Astrocyte of the spinal cord (primary cell): ENCODE measurements at regions not wholly inside any gene's neighbourhood (a gene's known extent, or its start where the extent isn't known, plus 50 kb on each side); places are given as distances from the start of the nearest gene placed in this dataset.

Experiments used
- DNase-seq: peaks from one replicate; pipeline ENCODE4 v3.0.0; 2011; ENCODE audit warnings: low read depth, low spot score
- H3K4me3 ChIP-seq: 2 replicates; pipeline ENCODE4 v1.5.1; 2011; ENCODE audit warnings: low read depth, mild to moderate bottlenecking, low read length, moderate library complexity
- in situ Hi-C: cut with HindIII; loops from 2 replicates; pipeline ENCODE4 v1.10.0; 2017; ENCODE audit warnings: low sequenced_read_pairs
- TF ChIP-seq, protein P1 (sequence below): IDR thresholded peaks from 2 replicates; pipeline ENCODE4 v1.5.1; 2012; ENCODE audit warnings: low read depth, mild to moderate bottlenecking, low read length, inconsistent platforms

DNA sequence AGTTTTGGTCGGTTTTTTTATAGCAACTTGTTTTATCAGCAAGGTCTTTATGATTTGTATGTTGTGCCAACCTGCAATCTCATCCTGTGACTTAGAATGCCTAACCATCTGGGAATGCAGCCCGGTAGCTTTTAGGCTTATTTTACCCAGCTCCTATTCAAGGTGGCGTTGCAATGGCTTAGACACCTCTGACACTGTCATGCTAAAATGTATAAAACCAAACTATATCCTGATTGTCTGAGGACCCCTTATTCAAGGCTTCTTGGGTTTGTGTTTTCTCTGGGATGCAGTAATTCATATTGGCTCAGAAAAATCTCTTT lies 209.0 kb upstream of the ALCAM start:
- TF ChIP-seq, protein P1, sequence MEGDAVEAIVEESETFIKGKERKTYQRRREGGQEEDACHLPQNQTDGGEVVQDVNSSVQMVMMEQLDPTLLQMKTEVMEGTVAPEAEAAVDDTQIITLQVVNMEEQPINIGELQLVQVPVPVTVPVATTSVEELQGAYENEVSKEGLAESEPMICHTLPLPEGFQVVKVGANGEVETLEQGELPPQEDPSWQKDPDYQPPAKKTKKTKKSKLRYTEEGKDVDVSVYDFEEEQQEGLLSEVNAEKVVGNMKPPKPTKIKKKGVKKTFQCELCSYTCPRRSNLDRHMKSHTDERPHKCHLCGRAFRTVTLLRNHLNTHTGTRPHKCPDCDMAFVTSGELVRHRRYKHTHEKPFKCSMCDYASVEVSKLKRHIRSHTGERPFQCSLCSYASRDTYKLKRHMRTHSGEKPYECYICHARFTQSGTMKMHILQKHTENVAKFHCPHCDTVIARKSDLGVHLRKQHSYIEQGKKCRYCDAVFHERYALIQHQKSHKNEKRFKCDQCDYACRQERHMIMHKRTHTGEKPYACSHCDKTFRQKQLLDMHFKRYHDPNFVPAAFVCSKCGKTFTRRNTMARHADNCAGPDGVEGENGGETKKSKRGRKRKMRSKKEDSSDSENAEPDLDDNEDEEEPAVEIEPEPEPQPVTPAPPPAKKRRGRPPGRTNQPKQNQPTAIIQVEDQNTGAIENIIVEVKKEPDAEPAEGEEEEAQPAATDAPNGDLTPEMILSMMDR, result no peak
- H3K4me3 ChIP-seq, result no peak overlapping the region
- in situ Hi-C loops, result no loop called here
- DNase-seq, result no peak

DNA sequence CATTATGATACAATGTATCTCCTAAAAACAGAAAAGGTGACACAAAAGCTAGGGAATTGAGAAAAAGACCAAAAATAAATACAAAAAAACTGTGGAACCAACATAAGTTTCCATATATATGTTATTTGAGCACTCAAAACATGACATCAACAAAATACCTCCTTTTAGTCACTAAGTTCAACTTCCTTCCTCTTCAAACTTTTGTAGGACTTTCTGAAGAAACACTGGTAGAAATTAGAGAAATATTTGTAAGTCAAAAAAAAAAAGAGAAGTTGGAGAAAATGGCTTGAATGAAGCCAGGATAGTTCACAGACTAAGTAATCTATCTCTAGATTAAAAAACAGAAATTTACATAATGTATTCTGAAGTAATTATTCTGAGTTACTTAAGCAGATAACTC lies 208.4 kb upstream of the ALCAM start:
- in situ Hi-C loops, result no loop called here
- no peak for DNase-seq
- TF ChIP-seq, protein P1, result no peak
- no peak overlapping the region for H3K4me3 ChIP-seq

DNA sequence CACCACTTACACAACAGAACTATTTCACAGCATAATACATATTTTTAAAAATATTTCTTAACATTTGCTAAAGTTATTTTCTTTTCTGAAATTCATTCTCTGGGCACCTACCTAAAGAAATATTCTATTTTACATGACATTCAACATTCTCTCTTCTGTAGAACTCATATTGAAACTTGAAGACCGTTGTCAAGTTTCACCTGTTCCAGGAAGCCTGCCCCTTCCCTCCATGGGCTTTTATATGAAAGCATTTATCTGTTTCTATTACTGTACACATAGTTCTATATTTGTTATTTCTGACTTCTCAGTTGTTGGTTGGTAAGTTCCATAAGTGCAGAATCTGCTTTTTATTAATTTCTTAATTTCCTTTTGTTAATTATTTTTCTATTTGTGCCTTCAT lies 204.3 kb upstream of the ALCAM start:
- TF ChIP-seq, protein P1, result no peak
- no peak overlapping the region for H3K4me3 ChIP-seq
- DNase-seq, result no peak
- in situ Hi-C loops, result no loop called here

DNA sequence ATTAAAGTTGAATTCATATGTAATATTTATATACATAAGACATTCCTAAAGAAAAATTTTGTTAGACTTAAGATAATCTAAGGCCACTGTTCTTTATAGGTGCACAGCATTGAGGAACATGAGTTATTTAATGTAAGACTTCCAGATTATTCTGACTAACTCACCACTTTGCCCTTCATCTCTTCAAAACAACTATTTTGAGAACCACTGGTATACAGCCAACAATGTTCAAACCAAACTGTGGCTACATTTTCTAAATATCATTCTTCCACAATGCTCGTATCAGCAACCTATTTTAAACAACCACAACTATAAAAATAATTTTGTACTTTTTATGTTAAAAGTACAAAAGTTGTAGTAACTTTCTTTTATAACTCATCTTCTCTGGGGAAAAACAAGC lies 199.8 kb upstream of the ALCAM start:
- TF ChIP-seq, protein P1, result no peak
- in situ Hi-C loops, result no loop called here
- no peak overlapping the region for H3K4me3 ChIP-seq
- peak; percentile 68 for DNase-seq

DNA sequence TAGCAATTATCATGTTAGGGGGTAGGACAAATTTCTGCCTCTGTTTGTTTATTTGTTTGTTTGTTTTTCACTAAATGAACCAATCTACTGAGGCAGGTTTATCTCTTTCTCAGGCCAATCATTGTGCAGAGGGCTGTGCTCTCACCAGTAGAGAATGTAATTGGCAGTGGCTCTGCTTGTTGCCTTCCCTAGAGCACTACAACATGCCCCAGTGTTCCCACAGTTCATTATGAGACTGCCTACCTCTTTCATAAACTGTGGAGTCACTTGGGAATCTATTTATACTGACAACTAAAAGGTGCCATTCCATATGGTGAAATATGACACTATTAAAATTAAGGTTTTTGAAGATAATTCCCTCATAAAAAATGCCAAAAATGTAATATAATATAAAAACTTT lies 196.3 kb upstream of the ALCAM start:
- no peak overlapping the region for H3K4me3 ChIP-seq
- TF ChIP-seq, protein P1, result no peak
- in situ Hi-C loops, result no loop called here
- DNase-seq, result no peak

DNA sequence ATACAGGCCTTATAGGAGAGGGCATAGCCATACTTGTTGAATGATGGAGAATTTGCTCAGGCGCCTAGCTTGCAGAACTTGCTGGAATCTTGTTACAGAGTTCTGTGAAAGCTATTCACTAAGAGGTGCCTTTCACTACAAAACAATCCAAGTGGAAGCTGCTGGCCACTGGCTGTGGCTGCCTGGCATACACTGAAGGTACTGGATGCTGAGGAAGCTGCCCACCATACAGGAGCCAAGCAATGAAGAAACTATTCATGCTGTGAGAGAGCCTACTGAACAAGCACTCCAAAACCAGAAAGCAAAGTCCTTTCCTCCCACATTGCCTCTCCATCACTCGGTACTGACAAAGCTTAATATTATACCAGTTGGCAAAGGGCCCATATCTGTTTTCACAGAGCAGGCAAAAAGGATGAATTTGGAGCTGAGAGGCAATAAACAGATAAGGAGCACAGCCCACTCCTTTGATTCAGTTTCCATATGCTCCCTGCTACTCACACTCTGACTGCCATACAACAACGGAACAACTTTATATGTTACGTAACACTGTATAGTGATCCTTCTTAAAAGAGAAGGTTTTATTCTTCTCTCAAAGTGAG lies 192.6 kb upstream of the ALCAM start:
- in situ Hi-C loops, result no loop called here
- DNase-seq, result no peak
- TF ChIP-seq, protein P1, result no peak
- no peak overlapping the region for H3K4me3 ChIP-seq

DNA sequence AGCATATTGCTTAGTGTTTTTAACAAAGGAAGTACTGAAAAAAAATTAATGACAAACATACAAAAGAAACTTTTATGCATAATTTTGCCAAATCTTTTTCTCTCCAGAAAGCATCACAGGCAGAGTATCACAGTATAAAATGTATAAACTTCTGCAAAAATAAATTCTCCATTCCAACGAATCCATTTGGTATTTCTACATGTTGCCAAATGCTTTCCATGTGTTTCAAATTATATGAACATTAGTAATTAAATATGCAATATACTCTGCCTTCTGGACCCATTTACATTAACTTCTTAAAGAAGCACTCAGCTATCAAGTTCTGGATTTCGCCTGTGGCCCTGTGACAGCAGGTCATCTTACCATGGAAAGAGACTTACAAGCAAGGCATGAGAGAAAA lies 189.1 kb upstream of the ALCAM start:
- TF ChIP-seq, protein P1, result no peak
- no peak overlapping the region for H3K4me3 ChIP-seq
- in situ Hi-C loops, result no loop called here
- DNase-seq, result no peak
